ENCODE measurements at regions not wholly inside any gene's neighbourhood (a gene's known extent, or its start where the extent isn't known, plus 50 kb on each side); places are given as distances from the start of the nearest gene placed in this dataset.

GRCh38 chr10:28970231-28970630 is 292.9 kb downstream of the BAMBI start:
- TF ChIP-seq JUND (IDR thresholded peaks at IDR 0.05) (no peak), NR2F2 (IDR thresholded peaks at IDR 0.05) (no peak), HNF4G (IDR thresholded peaks at IDR 0.05) (no peak), CTCF (IDR thresholded peaks at IDR 0.05; ENCODE audit: low read depth, low read length, missing input control) (no peak), MAX (IDR thresholded peaks at IDR 0.05) (no peak), YY1 (IDR thresholded peaks at IDR 0.05) (no peak), REST (IDR thresholded peaks at IDR 0.05) (no peak)
